CD4-positive, alpha-beta memory T cell (primary cell): ENCODE measurements at regions not wholly inside any gene's neighbourhood (a gene's known extent, or its start where the extent isn't known, plus 50 kb on each side); places are given as distances from the start of the nearest gene placed in this dataset.

ENCODE experiments used
- CTCF ChIA-PET: fragments of 350-600 bp; sonication (Branson Sonifier 250); formaldehyde crosslinking; loops from one replicate; lab custom pipeline; 2021; ENCODE audit warnings: inconsistent platforms; ENCODE audit not compliant: partially characterized antibody; lab: Charles Lee
- POLR2A ChIA-PET: fragments of 350-600 bp; sonication (Branson Sonifier 250); formaldehyde crosslinking; loops from one replicate; lab custom pipeline; 2021; ENCODE audit not compliant: partially characterized antibody; lab: Charles Lee
- DNase-seq, 5 donors: peaks; one replicate each; pipeline versions ENCODE4 v3.0.0 to v3.0.0-alpha.2; 2020 to 2022; ENCODE audit warnings: mixed read lengths in 1 of 5
- H3K27ac ChIP-seq: one replicate; pipeline ENCODE4 v1.7.0; 2013; ENCODE audit warnings: low read depth, low read length
- H3K27me3 ChIP-seq: 2 replicates; pipeline ENCODE4 v1.7.0; 2013; ENCODE audit warnings: mild to moderate bottlenecking, low read length, moderate library complexity; ENCODE audit not compliant: insufficient read depth
- H3K36me3 ChIP-seq: 2 replicates; pipeline ENCODE4 v1.7.0; 2013; ENCODE audit warnings: mild to moderate bottlenecking, low read length, moderate library complexity; ENCODE audit not compliant: insufficient read depth
- H3K4me1 ChIP-seq: 2 replicates; pipeline ENCODE4 v1.7.0; 2013; ENCODE audit warnings: mild to moderate bottlenecking, low read length, moderate library complexity; ENCODE audit not compliant: insufficient read depth
- H3K4me3 ChIP-seq, 2 donors: one replicate each; pipeline ENCODE4 v1.7.0; 2013; ENCODE audit warnings: low read length in 2 of 2, mild to moderate bottlenecking in 1 of 2
- H3K9me3 ChIP-seq, 2 donors: one replicate each; pipeline ENCODE4 v1.7.0; 2013; ENCODE audit warnings: low read length in 2 of 2, control low read depth in 1 of 2; ENCODE audit not compliant: control insufficient read depth in 1 of 2
- H3K27ac Mint-ChIP-seq, 7 donors: one replicate each; pipeline ENCODE4 v1.8.0; 2020 to 2021; ENCODE audit warnings: mixed read lengths in 7 of 7, mild to moderate bottlenecking in 6 of 7, inconsistent platforms in 3 of 7, moderate library complexity in 3 of 7
- H3K27me3 Mint-ChIP-seq, 2 donors: one replicate each; pipeline ENCODE4 v1.8.0; 2020 to 2021; ENCODE audit warnings: mixed read lengths in 2 of 2
- H3K36me3 Mint-ChIP-seq, 2 donors: one replicate each; pipeline ENCODE4 v1.8.0; 2020 to 2021; ENCODE audit warnings: mixed read lengths in 2 of 2, inconsistent platforms in 1 of 2, mild to moderate bottlenecking in 1 of 2
- H3K4me1 Mint-ChIP-seq, 4 donors: one replicate each; pipeline ENCODE4 v1.8.0; 2020 to 2021; ENCODE audit warnings: mixed read lengths in 4 of 4, mild to moderate bottlenecking in 1 of 4
- H3K4me3 Mint-ChIP-seq, 8 donors: one replicate each; pipeline ENCODE4 v1.8.0; 2020 to 2021; ENCODE audit warnings: mixed read lengths in 8 of 8, mild to moderate bottlenecking in 7 of 8, moderate library complexity in 6 of 8, inconsistent platforms in 3 of 8
- H3K9me3 Mint-ChIP-seq, 8 donors: one replicate each; pipeline ENCODE4 v1.8.0; 2020 to 2021; ENCODE audit warnings: mixed read lengths in 8 of 8, mild to moderate bottlenecking in 5 of 8, inconsistent platforms in 3 of 8, moderate library complexity in 1 of 8
- intact Hi-C: fragments of 100-400 bp; cut with micrococcal nuclease; formaldehyde crosslinking; loops from one replicate; pipeline ENCODE4 v1.15.1; 2023

GRCh38 chr4:188821500-188821899 lies 682.3 kb downstream of the TRIML1 start:
- H3K4me3 ChIP-seq, result no peak overlapping the region
- ChIA-PET CTCF (no interaction called here), POLR2A (no interaction called here)
- no peaks in the 10 kb centered on the region for H3K27me3 ChIP-seq
- no peaks in the 10 kb centered on the region for H3K36me3 ChIP-seq
- H3K4me1 Mint-ChIP-seq, result no peaks in the 10 kb centered on the region
- DNase-seq, result no peak
- H3K27me3 Mint-ChIP-seq, result no peaks in the 10 kb centered on the region
- H3K27ac ChIP-seq, result no peak overlapping the region
- H3K9me3 ChIP-seq, result no peaks in the 10 kb centered on the region
- no peak overlapping the region for H3K4me3 Mint-ChIP-seq
- H3K9me3 Mint-ChIP-seq, result peaks cover 0 to 18% (median 5%) of the 10 kb centered on the region in 8 donors
- no peaks in the 10 kb centered on the region for H3K36me3 Mint-ChIP-seq
- intact Hi-C loops, result no loop called here
- H3K4me1 ChIP-seq, result no peaks in the 10 kb centered on the region
- H3K27ac Mint-ChIP-seq, result no peak overlapping the region

GRCh38 chr4:188822698-188823097 lies 683.5 kb downstream of the TRIML1 start:
- no peaks in the 10 kb centered on the region for H3K4me1 Mint-ChIP-seq
- POLR2A ChIA-PET, result no interaction called here
- H3K4me3 Mint-ChIP-seq, result no peak overlapping the region
- no peak overlapping the region for H3K27ac Mint-ChIP-seq
- H3K27ac ChIP-seq, result no peak overlapping the region
- H3K4me3 ChIP-seq, result no peak overlapping the region
- H3K36me3 ChIP-seq, result no peaks in the 10 kb centered on the region
- intact Hi-C loops, result no loop called here
- no peaks in the 10 kb centered on the region for H3K9me3 ChIP-seq
- no peak for DNase-seq
- H3K36me3 Mint-ChIP-seq, result no peaks in the 10 kb centered on the region
- H3K27me3 ChIP-seq, result no peaks in the 10 kb centered on the region
- no peaks in the 10 kb centered on the region for H3K4me1 ChIP-seq
- CTCF ChIA-PET, result no interaction called here
- H3K9me3 Mint-ChIP-seq, result peaks cover 0 to 16% (median 3%) of the 10 kb centered on the region in 8 donors
- no peaks in the 10 kb centered on the region for H3K27me3 Mint-ChIP-seq

- Mint-ChIP-seq H3K27ac (no peak overlapping the region), H3K4me3 (no peak overlapping the region), H3K36me3 (no peaks in the 10 kb centered on the region), H3K4me1 (no peaks in the 10 kb centered on the region), H3K9me3 (peaks cover 0 to 12% (median 5%) of the 10 kb centered on the region in 8 donors), H3K27me3 (no peaks in the 10 kb centered on the region)
- H3K36me3 ChIP-seq, result no peaks in the 10 kb centered on the region
- no peak overlapping the region for H3K27ac ChIP-seq
- peaks cover 0 to 9% of the 10 kb centered on the region in 2 donors for H3K9me3 ChIP-seq
- CTCF ChIA-PET, result no interaction called here
- H3K4me1 ChIP-seq, result no peaks in the 10 kb centered on the region
- H3K4me3 ChIP-seq, result no peak overlapping the region
- POLR2A ChIA-PET, result no interaction called here
- intact Hi-C loops, result no loop called here
- no peaks in the 10 kb centered on the region for H3K27me3 ChIP-seq
- peak in 1 of 5 donors; percentile 9 for DNase-seq
Observed at GRCh38 chr4:188824553-188824952, 685.3 kb downstream of the TRIML1 start.

GRCh38 chr4:188826393-188826792 lies 687.2 kb downstream of the TRIML1 start:
- CTCF ChIA-PET, result no interaction called here
- POLR2A ChIA-PET, result no interaction called here
- Mint-ChIP-seq H3K36me3 (no peaks in the 10 kb centered on the region), H3K27ac (no peak overlapping the region), H3K9me3 (peaks cover 0 to 12% (median 7%) of the 10 kb centered on the region in 8 donors), H3K4me1 (no peaks in the 10 kb centered on the region), H3K27me3 (no peaks in the 10 kb centered on the region), H3K4me3 (no peak overlapping the region)
- Histone ChIP-seq H3K27me3 (no peaks in the 10 kb centered on the region), H3K4me1 (no peaks in the 10 kb centered on the region), H3K36me3 (no peaks in the 10 kb centered on the region), H3K27ac (no peak overlapping the region), H3K9me3 (peaks cover 0 to 9% of the 10 kb centered on the region in 2 donors), H3K4me3 (no peak overlapping the region)
- no peak for DNase-seq
- intact Hi-C loops, result no loop called here

GRCh38 chr4:188839704-188840103 lies 700.5 kb downstream of the TRIML1 start:
- no peak for DNase-seq
- H3K27me3 Mint-ChIP-seq, result no peaks in the 10 kb centered on the region
- H3K4me3 ChIP-seq, result no peak overlapping the region
- H3K27ac Mint-ChIP-seq, result no peak overlapping the region
- CTCF ChIA-PET, result no interaction called here
- POLR2A ChIA-PET, result no interaction called here
- H3K27me3 ChIP-seq, result no peaks in the 10 kb centered on the region
- H3K9me3 Mint-ChIP-seq, result peaks cover 2 to 17% (median 5%) of the 10 kb centered on the region in 8 donors
- no peaks in the 10 kb centered on the region for H3K9me3 ChIP-seq
- intact Hi-C loops, result no loop called here
- H3K36me3 Mint-ChIP-seq, result no peaks in the 10 kb centered on the region
- no peak overlapping the region for H3K27ac ChIP-seq
- H3K4me1 Mint-ChIP-seq, result no peaks in the 10 kb centered on the region
- H3K4me1 ChIP-seq, result no peaks in the 10 kb centered on the region
- H3K4me3 Mint-ChIP-seq, result no peak overlapping the region
- no peaks in the 10 kb centered on the region for H3K36me3 ChIP-seq

GRCh38 chr4:188841523-188841922 lies 702.3 kb downstream of the TRIML1 start:
- H3K27me3 Mint-ChIP-seq, result no peaks in the 10 kb centered on the region

GRCh38 chr4:188854436-188854835 lies 715.2 kb downstream of the TRIML1 start:
- H3K4me3 Mint-ChIP-seq, result no peak overlapping the region
- H3K36me3 Mint-ChIP-seq, result no peaks in the 10 kb centered on the region
- no peaks in the 10 kb centered on the region for H3K4me1 Mint-ChIP-seq
- H3K4me3 ChIP-seq, result no peak overlapping the region
- peaks cover 0 to 36% (median 19%) of the 10 kb centered on the region in 8 donors for H3K9me3 Mint-ChIP-seq
- no peaks in the 10 kb centered on the region for H3K9me3 ChIP-seq
- POLR2A ChIA-PET, result no interaction called here
- H3K27ac ChIP-seq, result no peak overlapping the region
- CTCF ChIA-PET, result no interaction called here
- DNase-seq, result no peak
- intact Hi-C loops, result no loop called here
- no peaks in the 10 kb centered on the region for H3K27me3 Mint-ChIP-seq
- no peaks in the 10 kb centered on the region for H3K27me3 ChIP-seq
- no peaks in the 10 kb centered on the region for H3K4me1 ChIP-seq
- no peak overlapping the region for H3K27ac Mint-ChIP-seq
- no peaks in the 10 kb centered on the region for H3K36me3 ChIP-seq

More at GRCh38 chr4:188841523-188841922, 702.3 kb downstream of the TRIML1 start:
- H3K9me3 Mint-ChIP-seq, result peaks cover 6 to 19% (median 8%) of the 10 kb centered on the region in 8 donors
- no peaks in the 10 kb centered on the region for H3K4me1 Mint-ChIP-seq
- CTCF ChIA-PET, result no interaction called here
- Histone ChIP-seq H3K4me3 (no peak overlapping the region), H3K27ac (no peak overlapping the region), H3K4me1 (no peaks in the 10 kb centered on the region), H3K27me3 (no peaks in the 10 kb centered on the region), H3K9me3 (no peaks in the 10 kb centered on the region), H3K36me3 (no peaks in the 10 kb centered on the region)
- no peak for DNase-seq
- H3K4me3 Mint-ChIP-seq, result no peak overlapping the region
- H3K36me3 Mint-ChIP-seq, result no peaks in the 10 kb centered on the region
- no peak overlapping the region for H3K27ac Mint-ChIP-seq
- intact Hi-C loops, result no loop called here
- POLR2A ChIA-PET, result no interaction called here

- H3K4me1 ChIP-seq, result no peaks in the 10 kb centered on the region
- no peak overlapping the region for H3K4me3 ChIP-seq
- POLR2A ChIA-PET, result no interaction called here
- no peak overlapping the region for H3K4me3 Mint-ChIP-seq
- no peak for DNase-seq
- H3K27ac Mint-ChIP-seq, result no peak overlapping the region
- peaks cover 3 to 34% (median 17%) of the 10 kb centered on the region in 8 donors for H3K9me3 Mint-ChIP-seq
- CTCF ChIA-PET, result no interaction called here
- H3K4me1 Mint-ChIP-seq, result no peaks in the 10 kb centered on the region
- H3K36me3 Mint-ChIP-seq, result no peaks in the 10 kb centered on the region
- H3K36me3 ChIP-seq, result no peaks in the 10 kb centered on the region
- no peaks in the 10 kb centered on the region for H3K27me3 Mint-ChIP-seq
- no peak overlapping the region for H3K27ac ChIP-seq
- H3K27me3 ChIP-seq, result no peaks in the 10 kb centered on the region
- intact Hi-C loops, result no loop called here
- no peaks in the 10 kb centered on the region for H3K9me3 ChIP-seq
Observed at GRCh38 chr4:188858696-188859095, 719.5 kb downstream of the TRIML1 start.
